Type B pancreatic cell (in vitro differentiated cells): ENCODE measurements at regions not wholly inside any gene's neighbourhood (a gene's known extent, or its start where the extent isn't known, plus 50 kb on each side); places are given as distances from the start of the nearest gene placed in this dataset.
A peak's percentile ranks its signal among the peaks of the same experiment; 100 is the strongest.

Source experiments
- DNase-seq: peaks from one replicate; pipeline ENCODE4 v3.0.0; 2021; ENCODE audit warnings: mixed read lengths; ENCODE audit not compliant: unreplicated experiment; ENCODE audit errors: extremely low spot score
- H3K27ac Mint-ChIP-seq: 2 replicates; pipeline ENCODE4 v1.8.0; 2021; ENCODE audit warnings: mild to moderate bottlenecking, mixed read lengths
- H3K27me3 Mint-ChIP-seq: 2 replicates; pipeline ENCODE4 v1.8.0; 2021; ENCODE audit warnings: mixed read lengths
- H3K36me3 Mint-ChIP-seq: 2 replicates; pipeline ENCODE4 v1.8.0; 2021; ENCODE audit warnings: mixed read lengths
- H3K4me1 Mint-ChIP-seq: one replicate; pipeline ENCODE4 v1.8.0; 2021; ENCODE audit warnings: mixed read lengths; ENCODE audit not compliant: unreplicated experiment
- H3K4me3 Mint-ChIP-seq: 2 replicates; pipeline ENCODE4 v1.8.0; 2021; ENCODE audit warnings: mild to moderate bottlenecking, mixed read lengths
- H3K9me3 Mint-ChIP-seq: 2 replicates; pipeline ENCODE4 v1.8.0; 2021; ENCODE audit warnings: mixed read lengths
- TF ChIP-seq, protein P1 (sequence below): fragments of 200-600 bp; sonication (generic); conservative IDR thresholded peaks from 2 replicates; pipeline ENCODE4 v1.5.0; 2021; ENCODE audit warnings: antibody characterized with exemption, mild to moderate bottlenecking

DNA sequence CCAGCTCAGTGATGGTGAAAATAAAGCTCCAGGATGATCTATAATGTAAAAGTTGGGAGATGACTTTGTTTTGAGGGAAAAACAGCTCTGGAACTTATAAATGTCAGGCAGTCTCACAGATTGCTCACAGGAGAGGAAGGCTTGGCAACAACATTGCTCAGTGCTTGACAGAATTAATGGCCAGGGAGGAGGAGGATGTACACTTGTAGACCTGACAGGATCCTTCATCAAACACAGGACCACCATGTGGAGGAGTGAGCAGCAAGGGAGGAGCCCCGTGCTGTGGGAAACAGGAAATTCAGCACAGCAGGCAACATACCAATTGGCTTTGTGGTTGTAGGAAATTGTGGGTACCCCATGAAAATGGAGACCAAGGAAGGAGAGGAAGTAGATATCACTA is 291.8 kb upstream of the CAMK1G start:
- Mint-ChIP-seq H3K27ac (no peak overlapping the region), H3K9me3 (no peaks in the 10 kb centered on the region), H3K27me3 (peaks cover 3% of the 10 kb centered on the region), H3K36me3 (no peaks in the 10 kb centered on the region), H3K4me3 (no peak overlapping the region), H3K4me1 (peaks cover 17% of the 10 kb centered on the region)
- DNase-seq: no peak
- TF ChIP-seq, protein P1, sequence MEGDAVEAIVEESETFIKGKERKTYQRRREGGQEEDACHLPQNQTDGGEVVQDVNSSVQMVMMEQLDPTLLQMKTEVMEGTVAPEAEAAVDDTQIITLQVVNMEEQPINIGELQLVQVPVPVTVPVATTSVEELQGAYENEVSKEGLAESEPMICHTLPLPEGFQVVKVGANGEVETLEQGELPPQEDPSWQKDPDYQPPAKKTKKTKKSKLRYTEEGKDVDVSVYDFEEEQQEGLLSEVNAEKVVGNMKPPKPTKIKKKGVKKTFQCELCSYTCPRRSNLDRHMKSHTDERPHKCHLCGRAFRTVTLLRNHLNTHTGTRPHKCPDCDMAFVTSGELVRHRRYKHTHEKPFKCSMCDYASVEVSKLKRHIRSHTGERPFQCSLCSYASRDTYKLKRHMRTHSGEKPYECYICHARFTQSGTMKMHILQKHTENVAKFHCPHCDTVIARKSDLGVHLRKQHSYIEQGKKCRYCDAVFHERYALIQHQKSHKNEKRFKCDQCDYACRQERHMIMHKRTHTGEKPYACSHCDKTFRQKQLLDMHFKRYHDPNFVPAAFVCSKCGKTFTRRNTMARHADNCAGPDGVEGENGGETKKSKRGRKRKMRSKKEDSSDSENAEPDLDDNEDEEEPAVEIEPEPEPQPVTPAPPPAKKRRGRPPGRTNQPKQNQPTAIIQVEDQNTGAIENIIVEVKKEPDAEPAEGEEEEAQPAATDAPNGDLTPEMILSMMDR: no peak

DNA sequence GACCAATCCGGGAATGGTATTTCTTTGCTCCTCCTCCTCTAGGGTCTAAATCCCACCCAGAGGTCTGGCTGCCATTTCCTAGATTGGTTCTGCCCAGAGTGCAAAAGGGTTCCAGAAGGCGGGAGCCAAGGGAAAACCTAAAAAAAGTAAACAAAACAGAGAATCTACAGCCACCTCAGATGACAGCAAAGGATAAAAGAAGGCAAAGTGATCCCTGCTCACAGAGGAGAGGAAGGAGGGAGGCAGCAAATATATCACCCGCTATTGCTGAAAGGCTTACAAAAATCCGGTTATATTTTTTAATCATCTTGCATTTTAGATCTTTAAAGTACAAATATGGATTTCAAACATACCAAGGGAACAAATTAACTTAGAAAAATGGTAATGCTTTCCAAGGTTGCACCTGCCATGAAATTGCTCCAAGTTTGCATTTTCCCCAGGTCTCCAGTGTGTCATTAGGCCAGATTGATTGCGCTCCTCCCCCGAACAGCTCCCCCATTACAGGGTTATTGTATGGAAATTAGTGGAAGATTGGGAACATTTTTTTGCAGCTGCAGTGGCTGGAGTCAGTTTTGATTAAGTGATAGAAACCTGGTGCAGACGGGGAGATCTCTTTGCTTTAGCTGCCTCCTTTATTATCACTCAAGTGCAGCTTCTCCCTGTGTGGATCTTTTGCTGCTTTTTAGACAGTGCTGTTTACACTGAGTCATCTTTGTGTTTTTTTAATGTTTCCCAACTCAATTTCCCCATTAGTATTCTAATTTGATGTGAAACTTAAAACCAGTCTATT is 280.5 kb upstream of the CAMK1G start:
- Mint-ChIP-seq H3K4me1 (peaks cover 11% of the 10 kb centered on the region), H3K27ac (no peak overlapping the region), H3K4me3 (no peak overlapping the region), H3K36me3 (no peaks in the 10 kb centered on the region), H3K27me3 (peaks cover 30% of the 10 kb centered on the region), H3K9me3 (no peaks in the 10 kb centered on the region)
- TF ChIP-seq, protein P1: no peak
- no peak for DNase-seq

DNA sequence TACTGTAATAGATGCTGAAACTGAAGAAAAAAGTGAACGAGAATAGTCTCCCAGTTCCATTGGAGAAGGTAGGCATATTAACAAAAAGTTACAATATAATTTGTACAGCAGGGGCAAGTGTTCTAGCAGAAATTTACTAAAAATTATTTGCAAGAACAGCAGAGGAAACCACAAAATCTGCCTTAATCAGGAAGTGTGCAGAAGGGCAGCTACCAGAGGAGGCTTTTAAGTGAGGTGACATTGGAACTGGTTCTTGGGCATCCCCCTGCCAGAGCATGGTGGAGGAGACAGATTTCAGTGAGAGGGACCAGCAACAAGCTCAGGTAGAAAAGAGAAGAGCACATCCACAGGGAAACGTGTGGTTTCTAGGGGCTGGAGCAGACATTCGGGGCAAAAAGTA is 279.3 kb upstream of the CAMK1G start:
- Mint-ChIP-seq H3K4me3 (no peak overlapping the region), H3K9me3 (no peaks in the 10 kb centered on the region), H3K4me1 (peaks cover 11% of the 10 kb centered on the region), H3K36me3 (no peaks in the 10 kb centered on the region), H3K27me3 (peaks cover 31% of the 10 kb centered on the region), H3K27ac (no peak overlapping the region)
- no peak for DNase-seq
- TF ChIP-seq, protein P1: no peak

- Mint-ChIP-seq H3K9me3 (no peaks in the 10 kb centered on the region), H3K27me3 (peaks cover 31% of the 10 kb centered on the region), H3K4me3 (no peak overlapping the region), H3K27ac (no peak overlapping the region), H3K36me3 (no peaks in the 10 kb centered on the region), H3K4me1 (peaks cover 11% of the 10 kb centered on the region)
- TF ChIP-seq, protein P1: no peak
- DNase-seq: no peak
Observed at GRCh38 chr1:209305221-209305954, 278.1 kb upstream of the CAMK1G start.

- Mint-ChIP-seq H3K4me3 (no peak overlapping the region), H3K4me1 (peaks cover 10% of the 10 kb centered on the region), H3K9me3 (no peaks in the 10 kb centered on the region), H3K36me3 (no peaks in the 10 kb centered on the region), H3K27ac (peak overlapping the region; percentile 3), H3K27me3 (peaks cover 23% of the 10 kb centered on the region)
- no peak for DNase-seq
- TF ChIP-seq, protein P1: no peak
Observed at GRCh38 chr1:209307846-209308245, 275.7 kb upstream of the CAMK1G start.
